Mesenchymal stem cell (in vitro differentiated cells and primary cell): ENCODE measurements at regions not wholly inside any gene's neighbourhood (a gene's known extent, or its start where the extent isn't known, plus 50 kb on each side); places are given as distances from the start of the nearest gene placed in this dataset.

Source experiments
- DNase-seq: peaks from one replicate; pipeline ENCODE4 v3.0.0-alpha.2; 2013
- H2AFZ ChIP-seq: one replicate; pipeline ENCODE4 v1.6.1; 2013; ENCODE audit warnings: low read depth, mild to moderate bottlenecking, control low read depth, inconsistent platforms, low read length, moderate library complexity
- H2AK5ac ChIP-seq: 2 replicates; pipeline ENCODE4 v1.6.1; 2013; ENCODE audit warnings: low read length, moderate library complexity, mild to moderate bottlenecking, inconsistent platforms; ENCODE audit not compliant: severe bottlenecking
- H2BK120ac ChIP-seq: one replicate; pipeline ENCODE4 v1.6.1; 2013; ENCODE audit warnings: low read depth, mild to moderate bottlenecking, inconsistent platforms, low read length, moderate library complexity
- H2BK12ac ChIP-seq, 2 experiments: one replicate each; pipeline ENCODE4 v1.6.1; 2013; ENCODE audit warnings: inconsistent platforms in 2 of 2, low read length in 2 of 2, mild to moderate bottlenecking in 2 of 2, moderate library complexity in 2 of 2, control low read depth in 1 of 2
- H2BK15ac ChIP-seq: one replicate; pipeline ENCODE4 v1.6.1; 2013; ENCODE audit warnings: mild to moderate bottlenecking, low read depth, inconsistent platforms; ENCODE audit not compliant: poor library complexity, severe bottlenecking
- H2BK5ac ChIP-seq: 2 replicates; pipeline ENCODE4 v1.6.1; 2013; ENCODE audit warnings: low read depth, mild to moderate bottlenecking, low read length, control low read depth, inconsistent platforms; ENCODE audit not compliant: poor library complexity, severe bottlenecking
- H3K14ac ChIP-seq, 2 experiments: one replicate each; pipeline ENCODE4 v1.6.1; 2013; ENCODE audit warnings: inconsistent platforms in 2 of 2, low read length in 2 of 2, control low read depth in 1 of 2, mild to moderate bottlenecking in 1 of 2, moderate library complexity in 1 of 2
- H3K18ac ChIP-seq, 2 experiments: one replicate each; pipeline ENCODE4 v1.6.1; 2013; ENCODE audit warnings: inconsistent platforms in 2 of 2, low read length in 2 of 2, control low read depth in 1 of 2, low read depth in 1 of 2, mild to moderate bottlenecking in 1 of 2
- H3K23ac ChIP-seq, 2 experiments: one replicate each; pipeline ENCODE4 v1.6.1; 2013; ENCODE audit warnings: inconsistent platforms in 2 of 2, low read length in 2 of 2, mild to moderate bottlenecking in 2 of 2, moderate library complexity in 2 of 2, control low read depth in 1 of 2
- H3K27ac ChIP-seq: 2 replicates; pipeline ENCODE4 v1.5.1; 2013; ENCODE audit warnings: mild to moderate bottlenecking, moderate library complexity, low read length, control low read depth, inconsistent platforms; ENCODE audit not compliant: poor library complexity, severe bottlenecking
- H3K27me3 ChIP-seq, 2 experiments: 2 replicates each; pipeline versions ENCODE4 v1.6.1 to v1.7.0; 2013; ENCODE audit warnings: low read length in 2 of 2, mild to moderate bottlenecking in 2 of 2, moderate library complexity in 2 of 2, control low read depth in 1 of 2, inconsistent platforms in 1 of 2; ENCODE audit not compliant: control insufficient read depth in 1 of 2, insufficient read depth in 1 of 2
- H3K36me3 ChIP-seq, 2 experiments: 2 replicates each; pipeline versions ENCODE4 v1.6.1 to v1.7.0; 2013; ENCODE audit warnings: low read length in 2 of 2, control low read depth in 1 of 2, inconsistent platforms in 1 of 2, low read depth in 1 of 2, mild to moderate bottlenecking in 1 of 2; ENCODE audit not compliant: insufficient read depth in 2 of 2, control insufficient read depth in 1 of 2
- H3K4ac ChIP-seq, 2 experiments: one replicate each; pipeline ENCODE4 v1.6.1; 2013; ENCODE audit warnings: inconsistent platforms in 2 of 2, low read length in 2 of 2, mild to moderate bottlenecking in 2 of 2, moderate library complexity in 2 of 2, control low read depth in 1 of 2, low read depth in 1 of 2
- H3K4me1 ChIP-seq: 2 replicates; pipeline ENCODE4 v1.6.1; 2013; ENCODE audit warnings: low read depth, low read length, control low read depth; ENCODE audit not compliant: control insufficient read depth, insufficient read depth
- H3K4me2 ChIP-seq: 2 replicates; pipeline ENCODE4 v1.6.1; 2013; ENCODE audit warnings: low read length, mild to moderate bottlenecking, inconsistent platforms; ENCODE audit not compliant: poor library complexity, severe bottlenecking
- H3K4me3 ChIP-seq, 2 experiments: 2 replicates each; pipeline versions ENCODE4 v1.5.1 to v1.7.0; 2013; ENCODE audit warnings: low read length in 2 of 2, mild to moderate bottlenecking in 2 of 2, control low read depth in 1 of 2, low read depth in 1 of 2; ENCODE audit not compliant: insufficient read depth in 1 of 2
- H3K79me1 ChIP-seq: replicated peaks from 2 replicates; pipeline ENCODE4 v1.6.1; 2013; ENCODE audit warnings: mild to moderate bottlenecking, control low read depth, low read length, inconsistent platforms; ENCODE audit not compliant: poor library complexity, severe bottlenecking
- H3K9ac ChIP-seq: 2 replicates; pipeline ENCODE4 v1.7.0; 2013; ENCODE audit warnings: mild to moderate bottlenecking, low read length, moderate library complexity
- H3K9me3 ChIP-seq: 2 replicates; pipeline ENCODE4 v1.7.0; 2013; ENCODE audit warnings: mild to moderate bottlenecking, low read length; ENCODE audit not compliant: control insufficient read depth
- H4K8ac ChIP-seq: one replicate; pipeline ENCODE4 v1.6.1; 2013; ENCODE audit warnings: inconsistent platforms, mild to moderate bottlenecking, low read length, moderate library complexity
- H4K91ac ChIP-seq: one replicate; pipeline ENCODE4 v1.6.1; 2013; ENCODE audit warnings: mild to moderate bottlenecking, low read length, inconsistent platforms
- WGBS: methylation state at CpG from one replicate; pipeline ENCODE4 v1.1.7; 2013; ENCODE audit warnings: mixed read lengths; 5-methylcytosine and 5-hydroxymethylcytosine counted together

- Histone ChIP-seq H3K23ac (no peak overlapping the region), H2BK12ac (no peak overlapping the region), H3K79me1 (no peaks in the 10 kb centered on the region), H2BK5ac (no peak overlapping the region), H3K4me2 (no peak overlapping the region), H2BK15ac (no peak overlapping the region), H3K14ac (no peak overlapping the region), H3K18ac (peak overlapping the region in 1 of 2 experiments; percentile 21), H3K36me3 (no peaks in the 10 kb centered on the region), H2AFZ (no peak overlapping the region), H2BK120ac (no peak overlapping the region), H2AK5ac (no peak overlapping the region), H3K4ac (no peak overlapping the region), H4K91ac (no peak overlapping the region), H3K27ac (no peak overlapping the region), H3K9ac (no peak overlapping the region), H4K8ac (no peak overlapping the region), H3K4me1 (no peaks in the 10 kb centered on the region), H3K27me3 (no peaks in the 10 kb centered on the region), H3K4me3 (no peak overlapping the region), H3K9me3 (no peaks in the 10 kb centered on the region)
- 93% methylated on average over 2 of the region's 2 CpGs for WGBS
- DNase-seq: no peak
Measured at GRCh38 chr4:75302648-75303047, 211.6 kb downstream of the RCHY1 start.

GRCh38 chr4:75289914-75290582 is 224.2 kb downstream of the RCHY1 start:
- WGBS: 52% methylated on average over 7 of the region's 7 CpGs
- H2BK15ac ChIP-seq: no peak overlapping the region

GRCh38 chr4:75287738-75288517 is 226.3 kb downstream of the RCHY1 start:
- H4K91ac ChIP-seq: no peak overlapping the region
- no peak overlapping the region for H3K4me2 ChIP-seq
- H2BK120ac ChIP-seq: no peak overlapping the region
- H2BK12ac ChIP-seq: no peak overlapping the region
- no peak for DNase-seq
- H3K18ac ChIP-seq: no peak overlapping the region
- H3K4ac ChIP-seq: no peak overlapping the region
- no peak overlapping the region for H3K4me3 ChIP-seq
- H3K27me3 ChIP-seq: no peaks in the 10 kb centered on the region
- H3K4me1 ChIP-seq: no peaks in the 10 kb centered on the region
- H3K23ac ChIP-seq: no peak overlapping the region
- H3K9ac ChIP-seq: no peak overlapping the region
- no peak overlapping the region for H2BK15ac ChIP-seq
- no peak overlapping the region for H3K27ac ChIP-seq
- no peaks in the 10 kb centered on the region for H3K36me3 ChIP-seq
- no peaks in the 10 kb centered on the region for H3K9me3 ChIP-seq
- no peak overlapping the region for H3K14ac ChIP-seq
- no peak overlapping the region for H2AFZ ChIP-seq
- H3K79me1 ChIP-seq: no peaks in the 10 kb centered on the region
- no peak overlapping the region for H4K8ac ChIP-seq
- H2BK5ac ChIP-seq: no peak overlapping the region
- WGBS: 95% methylated on average over 7 of the region's 8 CpGs
- H2AK5ac ChIP-seq: no peak overlapping the region

More at GRCh38 chr4:75289914-75290582, 224.2 kb downstream of the RCHY1 start:
- Histone ChIP-seq H3K79me1 (no peaks in the 10 kb centered on the region), H3K23ac (no peak overlapping the region), H4K91ac (peak overlapping the region; percentile 34), H3K4ac (no peak overlapping the region), H2AK5ac (no peak overlapping the region), H3K18ac (peak overlapping the region; percentile 33 to 37), H3K4me2 (no peak overlapping the region), H2BK120ac (no peak overlapping the region), H4K8ac (peak overlapping the region; percentile 59), H3K27me3 (no peaks in the 10 kb centered on the region), H3K36me3 (no peaks in the 10 kb centered on the region), H2AFZ (no peak overlapping the region), H3K4me3 (no peak overlapping the region), H3K9ac (no peak overlapping the region), H3K14ac (no peak overlapping the region), H3K9me3 (no peaks in the 10 kb centered on the region), H3K4me1 (no peaks in the 10 kb centered on the region), H2BK5ac (no peak overlapping the region), H2BK12ac (peak overlapping the region; percentile 38 to 83), H3K27ac (no peak overlapping the region)
- peak; percentile 58 for DNase-seq

GRCh38 chr4:75285837-75286236 is 228.4 kb downstream of the RCHY1 start:
- Histone ChIP-seq H3K4ac (no peak overlapping the region), H3K27me3 (no peaks in the 10 kb centered on the region), H2BK15ac (no peak overlapping the region), H3K79me1 (no peaks in the 10 kb centered on the region), H2AK5ac (no peak overlapping the region), H2BK12ac (no peak overlapping the region), H3K27ac (no peak overlapping the region), H3K36me3 (no peaks in the 10 kb centered on the region), H3K4me2 (no peak overlapping the region), H2BK5ac (no peak overlapping the region), H4K91ac (no peak overlapping the region), H3K4me3 (no peak overlapping the region), H3K23ac (no peak overlapping the region), H2BK120ac (no peak overlapping the region), H3K4me1 (no peaks in the 10 kb centered on the region), H2AFZ (no peak overlapping the region), H3K14ac (no peak overlapping the region), H3K18ac (no peak overlapping the region), H3K9me3 (no peaks in the 10 kb centered on the region), H4K8ac (no peak overlapping the region), H3K9ac (no peak overlapping the region)
- no peak for DNase-seq
- 94% methylated on average over 2 of the region's 2 CpGs for WGBS
